GM10248 (cell line): ENCODE measurements at regions not wholly inside any gene's neighbourhood (a gene's known extent, or its start where the extent isn't known, plus 50 kb on each side); places are given as distances from the start of the nearest gene placed in this dataset.

Experiments
- CTCF ChIA-PET: fragments of 300-600 bp; sonication (Branson Sonifier 250); formaldehyde crosslinking; extraction: SDS; loops from one replicate; lab custom pipeline; 2021; ENCODE audit warnings: antibody characterized with exemption; lab: Yijun Ruan, JAX
- POLR2A ChIA-PET: fragments of 350-650 bp; sonication (Branson Sonifier 250); formaldehyde crosslinking; extraction: SDS; loops from one replicate; lab custom pipeline; 2020; ENCODE audit warnings: antibody characterized with exemption; lab: Yijun Ruan, JAX
- DNase-seq: peaks from one replicate; pipeline ENCODE4 v3.0.0; 2012; ENCODE audit errors: extremely low spot score
- CTCF ChIP-seq: IDR thresholded peaks from 2 replicates; pipeline ENCODE4 v1.5.1; 2012; ENCODE audit warnings: mild to moderate bottlenecking, low read depth; ENCODE audit errors: extremely low read depth, missing control alignments, control extremely low read depth

GRCh38 chr10:55351431-55351830 is 550.4 kb upstream of the PCDH15 start:
- ChIA-PET POLR2A (no interaction called here), CTCF (no interaction called here)
- TF ChIP-seq CTCF = no peak
- DNase-seq = no peak

- DNase-seq = no peak
- CTCF ChIA-PET = interaction anchor here (1.1 to 1.8 kb wide), 2 partner anchors 12 to 14 kb away, joined by 4 read pairs; no protein-coding TSS in a partner anchor
- no peak for TF ChIP-seq CTCF
- POLR2A ChIA-PET = no interaction called here
Observed at GRCh38 chr10:55348534-55348933, 547.5 kb upstream of the PCDH15 start.

DNA sequence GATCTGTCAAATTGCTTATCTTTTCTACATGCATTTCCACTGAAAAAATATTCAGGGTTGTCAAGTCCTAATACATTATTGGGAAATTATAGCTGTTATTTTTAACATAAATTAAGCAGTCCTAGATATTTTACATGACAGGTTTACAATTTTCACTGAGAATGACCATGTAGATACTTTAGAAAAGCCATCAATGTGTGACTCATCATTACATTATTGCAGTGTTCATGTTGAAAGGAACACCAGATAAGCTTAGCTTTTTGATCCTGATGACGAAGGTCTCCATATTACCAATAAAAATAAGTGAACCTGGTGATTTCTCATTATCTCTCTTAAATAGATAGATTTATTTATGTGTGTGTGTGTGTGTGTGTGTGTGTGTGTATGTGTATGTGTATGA is 529.5 kb upstream of the PCDH15 start:
- ChIA-PET CTCF (interaction anchor here (2.3 kb wide), 1 partner anchor 11 kb away, joined by 5 read pairs; no protein-coding TSS in a partner anchor), POLR2A (no interaction called here)
- TF ChIP-seq CTCF = no peak
- no peak for DNase-seq

GRCh38 chr10:55329796-55330195 is 528.8 kb upstream of the PCDH15 start:
- ChIA-PET CTCF (interaction anchor here (2.3 kb wide), 1 partner anchor 11 kb away, joined by 5 read pairs; no protein-coding TSS in a partner anchor), POLR2A (no interaction called here)
- no peak for TF ChIP-seq CTCF
- DNase-seq = no peak

DNA sequence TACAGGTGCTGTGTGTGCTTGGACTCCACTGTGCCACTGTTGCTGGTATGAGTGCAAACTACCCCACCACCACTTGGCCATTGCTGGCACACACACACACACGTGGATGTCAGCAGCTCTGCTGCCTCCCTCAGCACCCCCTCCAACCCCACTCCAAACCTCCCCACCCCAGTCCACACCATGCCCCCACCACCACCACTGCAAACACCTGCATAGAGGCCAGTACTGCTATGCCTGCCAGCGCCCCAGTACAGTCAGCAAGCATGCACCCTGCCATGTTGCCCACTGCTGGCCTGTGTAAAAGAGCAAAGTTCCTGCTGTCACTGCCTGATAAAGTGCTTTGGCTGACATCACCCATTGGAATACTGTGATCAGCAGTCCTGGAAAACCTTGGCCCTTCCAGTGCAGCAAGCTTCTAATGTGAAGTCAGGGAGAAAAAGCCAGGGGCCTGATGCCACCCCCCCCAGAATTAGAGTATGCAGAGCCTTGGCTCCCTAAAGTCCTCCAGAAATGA is 519.2 kb upstream of the PCDH15 start:
- ChIA-PET POLR2A (no interaction called here), CTCF (no interaction called here)
- TF ChIP-seq CTCF = no peak
- DNase-seq = no peak

DNA sequence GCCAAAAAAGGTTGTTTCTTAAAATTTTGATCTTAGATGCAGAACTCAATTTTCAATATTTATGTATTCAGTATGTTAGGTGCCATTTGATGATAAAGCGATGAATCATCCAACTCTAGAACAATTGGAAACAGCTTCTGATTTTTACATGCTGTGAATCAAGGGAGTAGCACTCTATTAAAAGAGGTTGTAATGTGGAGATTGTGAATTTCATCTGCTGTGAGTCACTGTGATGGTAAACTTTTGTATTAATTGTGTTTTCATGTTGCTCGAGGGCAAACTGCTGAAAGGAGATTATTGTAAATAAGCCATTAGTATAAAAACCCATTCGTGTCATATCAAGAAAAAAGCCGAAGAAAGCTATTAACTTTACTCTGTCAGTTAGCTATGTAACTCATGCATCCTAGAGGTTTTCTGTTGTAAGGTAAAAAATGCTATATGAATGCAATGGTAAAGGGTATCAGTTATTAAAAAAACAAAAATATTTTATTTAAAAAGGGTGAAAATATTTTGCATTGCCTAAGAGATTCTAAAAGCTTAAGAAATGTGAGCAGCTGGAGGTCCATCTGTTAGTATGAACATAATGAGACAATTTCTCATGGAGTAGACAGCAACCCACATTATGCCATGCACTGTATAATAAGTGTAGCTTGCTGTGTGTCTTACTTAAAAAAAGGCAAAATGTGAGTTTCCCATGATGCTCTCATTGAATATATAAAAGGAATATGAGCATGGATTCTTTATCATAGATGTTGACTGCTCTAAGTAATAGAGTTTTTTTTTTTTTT is 511.0 kb upstream of the PCDH15 start:
- POLR2A ChIA-PET = interaction anchor here (0.7 kb wide), 1 partner anchor 28 kb away, joined by 3 read pairs; no protein-coding TSS in a partner anchor
- no peak for DNase-seq
- TF ChIP-seq CTCF = no peak
- CTCF ChIA-PET = no interaction called here
